CD4-positive, alpha-beta T cell (primary cell): ENCODE measurements at regions not wholly inside any gene's neighbourhood (a gene's known extent, or its start where the extent isn't known, plus 50 kb on each side); places are given as distances from the start of the nearest gene placed in this dataset.
"Not testable (repeated sequence)": the region's sequence is repeated elsewhere in the genome, so short reads cannot be mapped to it uniquely, and the experiment has no call there.

ENCODE experiments used
- ATAC-seq: fragments of 200-7000 bp; cut with Tn5 transposase; one replicate; pipeline ENCODE4 v1.10.0; 2022; ENCODE audit warnings: mild to moderate bottlenecking; ENCODE audit not compliant: poor library complexity
- CTCF ChIA-PET: fragments of 350-600 bp; sonication (Branson Sonifier 250); formaldehyde crosslinking; loops from one replicate; lab custom pipeline; 2021; ENCODE audit warnings: antibody characterized with exemption, inconsistent platforms; lab: Charles Lee
- POLR2A ChIA-PET: fragments of 350-600 bp; sonication (Branson Sonifier 250); formaldehyde crosslinking; loops from one replicate; lab custom pipeline; 2021; ENCODE audit warnings: antibody characterized with exemption, inconsistent platforms; lab: Charles Lee
- DNase-seq, 14 experiments: peaks; one replicate each; pipeline ENCODE4 v3.0.0-alpha.2; 2013 to 2020; ENCODE audit warnings: mixed read lengths in 2 of 14
- H3K27ac ChIP-seq, 2 donors: one replicate each; pipeline versions ENCODE4 v1.5.1 to v1.7.0; 2013; ENCODE audit warnings: low read length in 2 of 2, low read depth in 1 of 2, mild to moderate bottlenecking in 1 of 2
- H3K27me3 ChIP-seq, 2 experiments: 1 replicate in 1 of 2; 2 replicates in 1 of 2; pipeline versions ENCODE4 v1.6.1 to v1.7.0; 2013; ENCODE audit warnings: low read length in 2 of 2, control low read depth in 1 of 2, mild to moderate bottlenecking in 1 of 2, moderate library complexity in 1 of 2; ENCODE audit not compliant: insufficient read depth in 2 of 2, control insufficient read depth in 1 of 2
- H3K36me3 ChIP-seq: one replicate; pipeline ENCODE4 v1.6.1; 2013; ENCODE audit warnings: low read length, control low read depth; ENCODE audit not compliant: insufficient read depth
- H3K4me1 ChIP-seq: one replicate; pipeline ENCODE4 v1.6.1; 2013; ENCODE audit warnings: low read length, control low read depth; ENCODE audit not compliant: insufficient read depth
- H3K4me3 ChIP-seq: one replicate; pipeline ENCODE4 v1.5.1; 2013; ENCODE audit warnings: mild to moderate bottlenecking, low read length, moderate library complexity
- H3K9me3 ChIP-seq, 2 experiments: 1 replicate in 1 of 2; 2 replicates in 1 of 2; pipeline versions ENCODE4 v1.6.1 to v1.7.0; 2013; ENCODE audit warnings: low read length in 2 of 2, mild to moderate bottlenecking in 2 of 2, control low read depth in 1 of 2, moderate library complexity in 1 of 2; ENCODE audit not compliant: control insufficient read depth in 1 of 2, insufficient read depth in 1 of 2
- H3K27ac Mint-ChIP-seq: one replicate; pipeline ENCODE4 v1.8.0; 2020; ENCODE audit warnings: mixed read lengths
- H3K27me3 Mint-ChIP-seq: one replicate; pipeline ENCODE4 v1.8.0; 2021; ENCODE audit warnings: mixed read lengths
- H3K36me3 Mint-ChIP-seq: one replicate; pipeline ENCODE4 v1.8.0; 2021; ENCODE audit warnings: low read depth, mixed read lengths
- H3K4me1 Mint-ChIP-seq: one replicate; pipeline ENCODE4 v1.8.0; 2021; ENCODE audit warnings: low read depth, mixed read lengths
- H3K4me3 Mint-ChIP-seq: one replicate; pipeline ENCODE4 v1.8.0; 2020; ENCODE audit warnings: mild to moderate bottlenecking, mixed read lengths
- H3K9me3 Mint-ChIP-seq: one replicate; pipeline ENCODE4 v1.8.0; 2020; ENCODE audit warnings: mixed read lengths
- intact Hi-C, 2 experiments: fragments of 100-400 bp; cut with DNase I in 1 of 2; cut with micrococcal nuclease in 1 of 2; formaldehyde crosslinking; loops; one replicate each; pipeline versions ENCODE4 v1.15.1 to v1.9.0; 2023 to 2025; cut with DNase I, micrococcal nuclease
- TF ChIP-seq, protein P1 (sequence below): fragments of 200-600 bp; IDR thresholded peaks from one replicate; pipeline ENCODE4 v1.8.0; 2022; ENCODE audit warnings: antibody characterized with exemption, mild to moderate bottlenecking

DNA sequence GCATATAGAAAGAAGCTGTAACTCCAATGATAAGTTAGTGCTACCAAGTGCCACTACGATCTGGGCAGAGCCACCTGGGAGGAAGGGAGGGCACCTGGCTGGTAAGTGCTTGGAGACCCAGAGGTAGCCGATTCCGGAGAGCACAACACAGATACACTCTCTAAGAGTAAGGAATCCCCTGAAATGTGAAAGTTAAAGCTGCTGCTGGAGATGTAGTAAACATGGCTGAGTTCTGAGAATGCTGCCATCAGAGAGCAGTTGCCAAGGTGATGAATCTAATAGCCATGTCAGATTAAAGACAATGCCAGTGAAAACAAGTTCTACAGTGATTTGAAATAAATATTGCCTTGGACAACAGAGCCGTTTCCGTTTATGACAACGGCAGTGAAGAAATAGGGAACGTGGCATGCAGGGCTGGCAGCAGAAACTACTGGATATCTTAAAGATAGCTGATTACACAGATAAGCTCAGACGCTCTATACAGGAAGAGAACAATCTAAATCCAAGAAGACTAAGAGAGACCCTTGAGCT lies 561.2 kb upstream of the C9orf72 start:
- Mint-ChIP-seq H3K27me3 (no peaks in the 10 kb centered on the region), H3K36me3 (no peaks in the 10 kb centered on the region), H3K4me3 (no peak overlapping the region), H3K4me1 (no peaks in the 10 kb centered on the region), H3K9me3 (no peaks in the 10 kb centered on the region), H3K27ac (no peak overlapping the region)
- intact Hi-C loops: no loop called here
- Histone ChIP-seq H3K4me3 (no peak overlapping the region), H3K27me3 (no peaks in the 10 kb centered on the region), H3K9me3 (no peaks in the 10 kb centered on the region), H3K36me3 (no peaks in the 10 kb centered on the region), H3K4me1 (no peaks in the 10 kb centered on the region), H3K27ac (no peak overlapping the region)
- ChIA-PET CTCF (no interaction called here), POLR2A (no interaction called here)
- TF ChIP-seq, protein P1, sequence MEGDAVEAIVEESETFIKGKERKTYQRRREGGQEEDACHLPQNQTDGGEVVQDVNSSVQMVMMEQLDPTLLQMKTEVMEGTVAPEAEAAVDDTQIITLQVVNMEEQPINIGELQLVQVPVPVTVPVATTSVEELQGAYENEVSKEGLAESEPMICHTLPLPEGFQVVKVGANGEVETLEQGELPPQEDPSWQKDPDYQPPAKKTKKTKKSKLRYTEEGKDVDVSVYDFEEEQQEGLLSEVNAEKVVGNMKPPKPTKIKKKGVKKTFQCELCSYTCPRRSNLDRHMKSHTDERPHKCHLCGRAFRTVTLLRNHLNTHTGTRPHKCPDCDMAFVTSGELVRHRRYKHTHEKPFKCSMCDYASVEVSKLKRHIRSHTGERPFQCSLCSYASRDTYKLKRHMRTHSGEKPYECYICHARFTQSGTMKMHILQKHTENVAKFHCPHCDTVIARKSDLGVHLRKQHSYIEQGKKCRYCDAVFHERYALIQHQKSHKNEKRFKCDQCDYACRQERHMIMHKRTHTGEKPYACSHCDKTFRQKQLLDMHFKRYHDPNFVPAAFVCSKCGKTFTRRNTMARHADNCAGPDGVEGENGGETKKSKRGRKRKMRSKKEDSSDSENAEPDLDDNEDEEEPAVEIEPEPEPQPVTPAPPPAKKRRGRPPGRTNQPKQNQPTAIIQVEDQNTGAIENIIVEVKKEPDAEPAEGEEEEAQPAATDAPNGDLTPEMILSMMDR: no peak
- DNase-seq (no peak), ATAC-seq (no peak)

DNA sequence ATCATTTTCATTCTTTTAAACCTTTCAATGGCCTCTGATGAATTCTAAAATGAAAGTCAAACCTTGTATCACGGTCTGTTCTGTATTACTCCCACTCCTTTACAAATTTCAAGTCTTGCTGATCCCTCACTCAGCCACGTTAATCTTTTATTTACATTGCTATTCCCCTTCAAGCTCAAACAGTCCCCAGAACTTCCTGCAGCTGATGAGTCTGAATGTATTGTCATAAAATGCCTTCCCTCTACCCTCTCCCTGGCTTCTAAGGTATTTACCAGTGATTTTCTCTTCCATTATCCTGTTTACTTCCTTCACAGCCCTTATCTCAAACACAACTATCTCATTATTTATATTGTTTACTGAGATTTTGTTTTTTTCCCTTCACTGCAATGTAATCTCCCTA lies 562.3 kb upstream of the C9orf72 start:
- Mint-ChIP-seq H3K27ac (no peak overlapping the region), H3K27me3 (no peaks in the 10 kb centered on the region), H3K36me3 (no peaks in the 10 kb centered on the region), H3K4me1 (no peaks in the 10 kb centered on the region), H3K4me3 (no peak overlapping the region), H3K9me3 (no peaks in the 10 kb centered on the region)
- Histone ChIP-seq H3K27me3 (no peaks in the 10 kb centered on the region), H3K4me3 (no peak overlapping the region), H3K36me3 (no peaks in the 10 kb centered on the region), H3K4me1 (no peaks in the 10 kb centered on the region), H3K27ac (no peak overlapping the region), H3K9me3 (no peaks in the 10 kb centered on the region)
- TF ChIP-seq, protein P1: no peak
- no peak for ATAC-seq
- ChIA-PET POLR2A (no interaction called here), CTCF (no interaction called here)
- intact Hi-C loops: no loop called here
- no peak for DNase-seq

DNA sequence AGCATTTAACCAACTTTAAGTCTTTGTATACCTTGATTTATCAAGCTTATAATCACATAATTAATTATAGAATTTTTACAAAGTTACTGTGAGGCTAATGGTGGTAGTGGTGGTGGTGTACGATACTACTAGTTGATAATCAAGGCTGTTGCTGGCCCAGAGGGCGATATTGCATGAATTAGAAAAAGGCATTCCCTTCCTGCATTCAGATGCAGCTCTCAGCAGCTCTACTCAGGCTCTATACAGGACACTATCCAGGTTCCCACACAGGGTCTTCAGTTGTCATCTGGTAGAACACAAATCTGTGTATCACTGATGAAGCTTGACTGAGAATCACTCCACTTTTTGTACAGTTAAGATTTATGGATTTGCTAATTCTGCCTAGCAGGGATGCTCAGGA lies 562.8 kb upstream of the C9orf72 start:
- no peak overlapping the region for H3K27ac Mint-ChIP-seq
- TF ChIP-seq, protein P1: no peak
- no peak for ATAC-seq
- DNase-seq: no peak
- H3K36me3 ChIP-seq: no peaks in the 10 kb centered on the region
- no peaks in the 10 kb centered on the region for H3K9me3 ChIP-seq
- no peaks in the 10 kb centered on the region for H3K4me1 Mint-ChIP-seq
- ChIA-PET POLR2A (no interaction called here), CTCF (no interaction called here)
- no peaks in the 10 kb centered on the region for H3K27me3 ChIP-seq
- H3K4me3 Mint-ChIP-seq: no peak overlapping the region
- intact Hi-C loops: no loop called here
- H3K27me3 Mint-ChIP-seq: no peaks in the 10 kb centered on the region
- no peaks in the 10 kb centered on the region for H3K4me1 ChIP-seq
- H3K27ac ChIP-seq: no peak overlapping the region
- H3K4me3 ChIP-seq: no peak overlapping the region
- H3K9me3 Mint-ChIP-seq: no peaks in the 10 kb centered on the region
- H3K36me3 Mint-ChIP-seq: no peaks in the 10 kb centered on the region

DNA sequence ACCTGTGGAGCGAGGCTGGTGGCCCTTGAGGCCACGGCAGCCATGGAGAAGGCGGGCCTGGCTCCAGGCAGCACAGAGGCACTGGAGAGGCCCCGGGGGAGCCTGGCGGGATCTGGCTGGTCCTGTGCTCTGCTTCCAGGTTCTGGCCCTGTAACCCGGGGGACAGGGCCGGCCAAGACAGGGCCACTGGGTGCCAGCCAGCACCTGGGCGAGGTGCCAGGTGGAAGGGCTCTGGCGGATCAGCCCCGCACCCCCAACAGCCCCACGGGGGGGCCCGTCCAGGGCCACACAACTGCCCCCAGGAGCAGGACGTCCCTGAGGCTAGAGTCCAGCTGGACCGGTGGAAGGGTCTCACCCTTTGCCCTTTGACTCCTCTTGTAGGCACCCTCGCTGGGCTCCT lies 574.1 kb upstream of the C9orf72 start:
- CTCF ChIA-PET, H3K27ac ChIP-seq: not testable (repeated sequence)

DNA sequence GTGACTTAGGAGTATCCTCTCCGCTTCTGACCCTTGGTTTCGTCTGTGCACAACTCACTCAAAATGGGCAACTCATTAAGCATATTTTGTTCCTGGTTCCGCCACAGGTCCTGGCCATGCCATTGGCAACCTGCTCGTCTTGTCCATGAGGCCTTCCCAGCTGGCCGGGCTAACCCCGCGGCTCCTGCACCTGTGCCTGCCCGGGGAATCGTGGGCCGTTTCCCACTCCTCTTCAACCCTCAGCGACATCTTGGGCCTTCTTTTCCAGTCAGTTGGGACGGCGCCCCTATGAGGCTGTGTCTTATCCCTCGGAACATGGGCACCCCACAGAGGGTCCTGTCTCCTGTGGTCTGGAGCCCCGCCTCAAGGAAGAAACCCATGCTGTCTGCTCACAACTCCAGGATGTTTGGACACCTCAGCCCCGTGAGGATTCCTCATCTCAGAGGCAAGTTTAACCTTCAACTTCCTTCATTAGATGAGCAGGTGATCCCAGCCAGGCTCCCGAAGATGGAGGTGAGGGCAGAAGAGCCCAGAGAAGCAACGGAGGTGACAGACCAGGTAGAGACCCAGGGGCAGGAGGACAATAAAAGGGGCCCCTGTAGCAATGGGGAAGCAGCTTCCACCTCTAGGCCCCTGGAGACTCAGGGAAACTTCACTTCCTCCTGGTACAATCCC lies 574.8 kb upstream of the C9orf72 start:
- H3K27me3 ChIP-seq, H3K4me3 Mint-ChIP-seq, H3K9me3 Mint-ChIP-seq, H3K4me1 Mint-ChIP-seq, DNase-seq, H3K27ac Mint-ChIP-seq, H3K4me1 ChIP-seq, CTCF ChIA-PET, POLR2A ChIA-PET, H3K4me3 ChIP-seq, H3K27ac ChIP-seq, ATAC-seq, intact Hi-C loops, H3K36me3 Mint-ChIP-seq, H3K36me3 ChIP-seq, H3K27me3 Mint-ChIP-seq: not testable (repeated sequence)
- H3K9me3 ChIP-seq: peaks cover 0 to 34% of the 10 kb centered on the region in 2 experiments

More for the DNA sequence above, 574.1 kb upstream of the C9orf72 start:
- POLR2A ChIA-PET, H3K4me1 Mint-ChIP-seq, H3K27ac Mint-ChIP-seq, H3K4me1 ChIP-seq, H3K36me3 Mint-ChIP-seq, intact Hi-C loops, ATAC-seq, H3K27me3 Mint-ChIP-seq, H3K27me3 ChIP-seq, H3K36me3 ChIP-seq, H3K4me3 ChIP-seq, DNase-seq, H3K4me3 Mint-ChIP-seq, H3K9me3 Mint-ChIP-seq: not testable (repeated sequence)
- H3K9me3 ChIP-seq: peaks cover 0 to 34% of the 10 kb centered on the region in 2 experiments
